ENCODE measurements at regions not wholly inside any gene's neighbourhood (a gene's known extent, or its start where the extent isn't known, plus 50 kb on each side); places are given as distances from the start of the nearest gene placed in this dataset.
"Not testable (repeated sequence)": the region's sequence is repeated elsewhere in the genome, so short reads cannot be mapped to it uniquely, and the experiment has no call there.

GRCh38 chr2:87415586-87416265 lies 332.2 kb upstream of the PLGLB2 start:
- H3K9me3 ChIP-seq (ENCODE audit: control insufficient read depth, insufficient read depth, low read length); H3K4me1 ChIP-seq (ENCODE audit: control insufficient read depth, insufficient read depth, low read length): not testable (repeated sequence)
- WGBS (ENCODE audit: insufficient coverage): 31% methylated on average over 1 of the region's 1 CpG

GRCh38 chr2:87416266-87416592 lies 331.7 kb upstream of the PLGLB2 start:
- not testable (repeated sequence) for H3K4me1 ChIP-seq (ENCODE audit: control insufficient read depth, insufficient read depth, low read length); H3K27ac ChIP-seq (ENCODE audit: low read depth, low read length); H3K4me3 ChIP-seq (ENCODE audit: low read depth, low read length); DNase-seq (ENCODE audit: low read depth in 4 of 6, low spot score in 6 of 6); H3K9me3 ChIP-seq (ENCODE audit: control insufficient read depth, insufficient read depth, low read length); H3K36me3 ChIP-seq (ENCODE audit: control insufficient read depth, insufficient read depth, low read length); H3K27me3 ChIP-seq (ENCODE audit: control insufficient read depth, insufficient read depth, low read length)
- WGBS (ENCODE audit: insufficient coverage): 86% methylated on average over 1 of the region's 1 CpG

More at GRCh38 chr2:87415586-87416265, 332.2 kb upstream of the PLGLB2 start:
- not testable (repeated sequence) for H3K4me3 ChIP-seq (ENCODE audit: low read depth, low read length); H3K27ac ChIP-seq (ENCODE audit: low read depth, low read length); H3K36me3 ChIP-seq (ENCODE audit: control insufficient read depth, insufficient read depth, low read length); H3K27me3 ChIP-seq (ENCODE audit: control insufficient read depth, insufficient read depth, low read length); DNase-seq (ENCODE audit: low read depth in 4 of 6, low spot score in 6 of 6)

GRCh38 chr2:87417147-87417546 lies 330.7 kb upstream of the PLGLB2 start:
- 71% methylated on average over 1 of the region's 6 CpGs for WGBS (ENCODE audit: insufficient coverage)
- H3K9me3 ChIP-seq (ENCODE audit: control insufficient read depth, insufficient read depth, low read length); DNase-seq (ENCODE audit: low read depth in 4 of 6, low spot score in 6 of 6); H3K27ac ChIP-seq (ENCODE audit: low read depth, low read length); H3K4me1 ChIP-seq (ENCODE audit: control insufficient read depth, insufficient read depth, low read length); H3K27me3 ChIP-seq (ENCODE audit: control insufficient read depth, insufficient read depth, low read length); H3K4me3 ChIP-seq (ENCODE audit: low read depth, low read length); H3K36me3 ChIP-seq (ENCODE audit: control insufficient read depth, insufficient read depth, low read length): not testable (repeated sequence)

GRCh38 chr2:87417742-87418567 lies 329.9 kb upstream of the PLGLB2 start:
- not testable (repeated sequence) for H3K9me3 ChIP-seq (ENCODE audit: control insufficient read depth, insufficient read depth, low read length); DNase-seq (ENCODE audit: low read depth in 4 of 6, low spot score in 6 of 6); H3K4me3 ChIP-seq (ENCODE audit: low read depth, low read length); H3K4me1 ChIP-seq (ENCODE audit: control insufficient read depth, insufficient read depth, low read length); H3K27me3 ChIP-seq (ENCODE audit: control insufficient read depth, insufficient read depth, low read length); H3K27ac ChIP-seq (ENCODE audit: low read depth, low read length); H3K36me3 ChIP-seq (ENCODE audit: control insufficient read depth, insufficient read depth, low read length)
- 86% methylated on average over 2 of the region's 3 CpGs for WGBS (ENCODE audit: insufficient coverage)

- H3K27ac ChIP-seq (ENCODE audit: low read depth, low read length); H3K9me3 ChIP-seq (ENCODE audit: control insufficient read depth, insufficient read depth, low read length); H3K4me3 ChIP-seq (ENCODE audit: low read depth, low read length); H3K36me3 ChIP-seq (ENCODE audit: control insufficient read depth, insufficient read depth, low read length); H3K4me1 ChIP-seq (ENCODE audit: control insufficient read depth, insufficient read depth, low read length); H3K27me3 ChIP-seq (ENCODE audit: control insufficient read depth, insufficient read depth, low read length); DNase-seq (ENCODE audit: low read depth in 4 of 6, low spot score in 6 of 6): not testable (repeated sequence)
- 96% methylated on average over 2 of the region's 9 CpGs for WGBS (ENCODE audit: insufficient coverage)
These were observed 328.8 kb upstream of the PLGLB2 start for GRCh38 chr2:87418823-87419822.

- DNase-seq (ENCODE audit: low read depth in 4 of 6, low spot score in 6 of 6); H3K4me3 ChIP-seq (ENCODE audit: low read depth, low read length); H3K4me1 ChIP-seq (ENCODE audit: control insufficient read depth, insufficient read depth, low read length); H3K36me3 ChIP-seq (ENCODE audit: control insufficient read depth, insufficient read depth, low read length); H3K27ac ChIP-seq (ENCODE audit: low read depth, low read length); H3K27me3 ChIP-seq (ENCODE audit: control insufficient read depth, insufficient read depth, low read length); H3K9me3 ChIP-seq (ENCODE audit: control insufficient read depth, insufficient read depth, low read length): not testable (repeated sequence)
- WGBS (ENCODE audit: insufficient coverage): no CpG with 5 or more reads among the region's 5 CpGs
These were observed 327.9 kb upstream of the PLGLB2 start for GRCh38 chr2:87419980-87420379.

GRCh38 chr2:87420954-87421353 lies 326.9 kb upstream of the PLGLB2 start:
- H3K36me3 ChIP-seq (ENCODE audit: control insufficient read depth, insufficient read depth, low read length); H3K27ac ChIP-seq (ENCODE audit: low read depth, low read length); H3K4me1 ChIP-seq (ENCODE audit: control insufficient read depth, insufficient read depth, low read length); DNase-seq (ENCODE audit: low read depth in 4 of 6, low spot score in 6 of 6); H3K4me3 ChIP-seq (ENCODE audit: low read depth, low read length); H3K9me3 ChIP-seq (ENCODE audit: control insufficient read depth, insufficient read depth, low read length); H3K27me3 ChIP-seq (ENCODE audit: control insufficient read depth, insufficient read depth, low read length): not testable (repeated sequence)
- WGBS (ENCODE audit: insufficient coverage): 93% methylated on average over 4 of the region's 4 CpGs

- not testable (repeated sequence) for H3K4me3 ChIP-seq (ENCODE audit: low read depth, low read length); H3K27ac ChIP-seq (ENCODE audit: low read depth, low read length); H3K4me1 ChIP-seq (ENCODE audit: control insufficient read depth, insufficient read depth, low read length); H3K36me3 ChIP-seq (ENCODE audit: control insufficient read depth, insufficient read depth, low read length); H3K9me3 ChIP-seq (ENCODE audit: control insufficient read depth, insufficient read depth, low read length); DNase-seq (ENCODE audit: low read depth in 4 of 6, low spot score in 6 of 6); H3K27me3 ChIP-seq (ENCODE audit: control insufficient read depth, insufficient read depth, low read length)
- 80% methylated on average over 2 of the region's 7 CpGs for WGBS (ENCODE audit: insufficient coverage)
These were observed 323.8 kb upstream of the PLGLB2 start for GRCh38 chr2:87423796-87424762.

GRCh38 chr2:87424763-87425154 lies 323.1 kb upstream of the PLGLB2 start:
- not testable (repeated sequence) for H3K36me3 ChIP-seq (ENCODE audit: control insufficient read depth, insufficient read depth, low read length); H3K4me3 ChIP-seq (ENCODE audit: low read depth, low read length); H3K4me1 ChIP-seq (ENCODE audit: control insufficient read depth, insufficient read depth, low read length); H3K9me3 ChIP-seq (ENCODE audit: control insufficient read depth, insufficient read depth, low read length); H3K27me3 ChIP-seq (ENCODE audit: control insufficient read depth, insufficient read depth, low read length); DNase-seq (ENCODE audit: low read depth in 4 of 6, low spot score in 6 of 6); H3K27ac ChIP-seq (ENCODE audit: low read depth, low read length)
- no CpG with 5 or more reads among the region's 1 CpG for WGBS (ENCODE audit: insufficient coverage)

Data from spinal cord (tissue), 9 donors.